Neural cell (in vitro differentiated cells): ENCODE measurements at regions not wholly inside any gene's neighbourhood (a gene's known extent, or its start where the extent isn't known, plus 50 kb on each side); places are given as distances from the start of the nearest gene placed in this dataset.

Experiments used
- H2AFZ ChIP-seq: fragments of 200-600, 300-800 bp; sonication (generic), shearing (Covaris generic); 2 replicates; pipeline ENCODE4 v1.6.0; 2014; ENCODE audit warnings: low read depth, mild to moderate bottlenecking, antibody characterized with exemption, low read length, moderate library complexity
- H3F3A ChIP-seq: fragments of 200-600 bp; shearing (Covaris generic); 2 replicates; pipeline ENCODE4 v1.6.1; 2016; ENCODE audit warnings: mild to moderate bottlenecking, moderate library complexity, mixed read lengths, antibody characterized with exemption, low read length; ENCODE audit not compliant: insufficient read depth, poor library complexity, severe bottlenecking
- H3K27ac ChIP-seq: fragments of 200-600, 300-800 bp; sonication (generic), shearing (Covaris generic); 2 replicates; pipeline ENCODE4 v1.5.1; 2014; ENCODE audit warnings: mild to moderate bottlenecking, low read length, moderate library complexity
- H3K27me3 ChIP-seq: fragments of 300-800, 200-600 bp; sonication (generic), shearing (Covaris generic); 2 replicates; pipeline ENCODE4 v1.6.0; 2014; ENCODE audit warnings: mild to moderate bottlenecking, low read depth, low read length, moderate library complexity; ENCODE audit not compliant: insufficient read depth
- H3K36me3 ChIP-seq: fragments of 300-800, 200-600 bp; sonication (generic), shearing (Covaris generic); 2 replicates; pipeline ENCODE4 v1.5.1; 2014; ENCODE audit warnings: mild to moderate bottlenecking, antibody characterized with exemption, low read length, moderate library complexity; ENCODE audit not compliant: insufficient read depth
- H3K4me2 ChIP-seq: fragments of 300-800, 200-600 bp; sonication (generic), shearing (Covaris generic); 2 replicates; pipeline ENCODE4 v1.6.0; 2014; ENCODE audit warnings: mild to moderate bottlenecking, low read length
- H3K4me3 ChIP-seq: fragments of 300-800, 200-600 bp; sonication (generic), shearing (Covaris generic); 2 replicates; pipeline ENCODE4 v1.5.1; 2014; ENCODE audit warnings: mild to moderate bottlenecking, low read length, moderate library complexity
- H3K79me2 ChIP-seq: fragments of 200-600 bp; shearing (Covaris generic); replicated peaks from 2 replicates; pipeline ENCODE4 v1.6.0; 2014; ENCODE audit warnings: mild to moderate bottlenecking, low read length, moderate library complexity; ENCODE audit not compliant: insufficient read depth
- H3K9ac ChIP-seq: fragments of 300-800, 200-600 bp; sonication (generic), shearing (Covaris generic); 2 replicates; pipeline ENCODE4 v1.6.1; 2016; ENCODE audit warnings: mild to moderate bottlenecking, low read length, mixed read lengths
- H3K9me2 ChIP-seq: fragments of 200-600 bp; shearing (Covaris generic); 2 replicates; pipeline ENCODE4 v1.6.1; 2016; ENCODE audit warnings: mild to moderate bottlenecking, low read length, mixed read lengths; ENCODE audit not compliant: insufficient read depth
- H3K9me3 ChIP-seq: fragments of 200-600, 300-800 bp; sonication (generic), shearing (Covaris generic); 2 replicates; pipeline ENCODE4 v1.6.1; 2016; ENCODE audit warnings: mild to moderate bottlenecking, mixed run types, low read length, moderate library complexity, mixed read lengths
- H4K20me1 ChIP-seq: fragments of 200-600 bp; shearing (Covaris generic); 2 replicates; pipeline ENCODE4 v1.6.1; 2016; ENCODE audit warnings: mild to moderate bottlenecking, mixed run types; ENCODE audit not compliant: insufficient read depth
- CTCF ChIP-seq: fragments of 450-650 bp; IDR thresholded peaks from 2 replicates; pipeline ENCODE4 v1.5.1; 2014; ENCODE audit warnings: antibody characterized with exemption, mild to moderate bottlenecking, moderate library complexity; ENCODE audit not compliant: poor library complexity, severe bottlenecking
- EP300 ChIP-seq: fragments of 450-650 bp; conservative IDR thresholded peaks from 2 replicates; pipeline ENCODE4 v1.6.1; 2014; ENCODE audit warnings: antibody characterized with exemption, mild to moderate bottlenecking, moderate library complexity; ENCODE audit not compliant: poor library complexity, severe bottlenecking
- EZH2 ChIP-seq: fragments of 200-600, 300-800 bp; shearing (Covaris generic), sonication (generic); IDR thresholded peaks from 2 replicates; pipeline ENCODE4 v1.6.1; 2014; ENCODE audit warnings: antibody characterized with exemption, low read length, borderline replicate concordance, mild to moderate bottlenecking; ENCODE audit not compliant: insufficient read depth, poor library complexity, severe bottlenecking
- MXI1 ChIP-seq: fragments of 450-650 bp; conservative IDR thresholded peaks from 2 replicates; pipeline ENCODE4 v1.6.1; 2014; ENCODE audit warnings: antibody characterized with exemption, mild to moderate bottlenecking; ENCODE audit not compliant: poor library complexity, severe bottlenecking
- POLR2AphosphoS5 ChIP-seq: IDR thresholded peaks from 2 replicates; pipeline ENCODE4 v1.6.1; 2012
- RAD21 ChIP-seq: fragments of 450-650 bp; conservative IDR thresholded peaks from 2 replicates; pipeline ENCODE4 v1.6.1; 2014; ENCODE audit warnings: antibody characterized with exemption, mild to moderate bottlenecking, moderate library complexity
- SMC3 ChIP-seq: fragments of 450-650 bp; conservative IDR thresholded peaks from 2 replicates; pipeline ENCODE4 v1.6.1; 2014; ENCODE audit warnings: antibody characterized with exemption, mild to moderate bottlenecking, moderate library complexity; ENCODE audit not compliant: poor library complexity
- TAF1 ChIP-seq: IDR thresholded peaks from 2 replicates; pipeline ENCODE4 v1.6.1; 2012; ENCODE audit warnings: low read depth
- TF ChIP-seq, protein P1 (sequence below): IDR thresholded peaks from 2 replicates; pipeline ENCODE4 v1.6.1; 2012; ENCODE audit warnings: borderline replicate concordance

- no peaks in the 10 kb centered on the region for H3K27me3 ChIP-seq
- H3K79me2 ChIP-seq, result no peaks in the 10 kb centered on the region
- H3K36me3 ChIP-seq, result no peaks in the 10 kb centered on the region
- TF ChIP-seq POLR2AphosphoS5 (no peak), RAD21 (no peak), SMC3 (no peak), EP300 (no peak), EZH2 (no peak), TAF1 (no peak), CTCF (no peak), MXI1 (no peak)
- TF ChIP-seq, protein P1, sequence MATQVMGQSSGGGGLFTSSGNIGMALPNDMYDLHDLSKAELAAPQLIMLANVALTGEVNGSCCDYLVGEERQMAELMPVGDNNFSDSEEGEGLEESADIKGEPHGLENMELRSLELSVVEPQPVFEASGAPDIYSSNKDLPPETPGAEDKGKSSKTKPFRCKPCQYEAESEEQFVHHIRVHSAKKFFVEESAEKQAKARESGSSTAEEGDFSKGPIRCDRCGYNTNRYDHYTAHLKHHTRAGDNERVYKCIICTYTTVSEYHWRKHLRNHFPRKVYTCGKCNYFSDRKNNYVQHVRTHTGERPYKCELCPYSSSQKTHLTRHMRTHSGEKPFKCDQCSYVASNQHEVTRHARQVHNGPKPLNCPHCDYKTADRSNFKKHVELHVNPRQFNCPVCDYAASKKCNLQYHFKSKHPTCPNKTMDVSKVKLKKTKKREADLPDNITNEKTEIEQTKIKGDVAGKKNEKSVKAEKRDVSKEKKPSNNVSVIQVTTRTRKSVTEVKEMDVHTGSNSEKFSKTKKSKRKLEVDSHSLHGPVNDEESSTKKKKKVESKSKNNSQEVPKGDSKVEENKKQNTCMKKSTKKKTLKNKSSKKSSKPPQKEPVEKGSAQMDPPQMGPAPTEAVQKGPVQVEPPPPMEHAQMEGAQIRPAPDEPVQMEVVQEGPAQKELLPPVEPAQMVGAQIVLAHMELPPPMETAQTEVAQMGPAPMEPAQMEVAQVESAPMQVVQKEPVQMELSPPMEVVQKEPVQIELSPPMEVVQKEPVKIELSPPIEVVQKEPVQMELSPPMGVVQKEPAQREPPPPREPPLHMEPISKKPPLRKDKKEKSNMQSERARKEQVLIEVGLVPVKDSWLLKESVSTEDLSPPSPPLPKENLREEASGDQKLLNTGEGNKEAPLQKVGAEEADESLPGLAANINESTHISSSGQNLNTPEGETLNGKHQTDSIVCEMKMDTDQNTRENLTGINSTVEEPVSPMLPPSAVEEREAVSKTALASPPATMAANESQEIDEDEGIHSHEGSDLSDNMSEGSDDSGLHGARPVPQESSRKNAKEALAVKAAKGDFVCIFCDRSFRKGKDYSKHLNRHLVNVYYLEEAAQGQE, result no peak
- H3K27ac ChIP-seq, result no peak overlapping the region
- no peak overlapping the region for H3K4me3 ChIP-seq
- no peaks in the 10 kb centered on the region for H4K20me1 ChIP-seq
- no peak overlapping the region for H3K4me2 ChIP-seq
- no peak overlapping the region for H3K9ac ChIP-seq
- no peaks in the 10 kb centered on the region for H3K9me2 ChIP-seq
- H3K9me3 ChIP-seq, result no peaks in the 10 kb centered on the region
- H3F3A ChIP-seq, result no peaks in the 10 kb centered on the region
- no peak overlapping the region for H2AFZ ChIP-seq
Measured at GRCh38 chr20:24370911-24371695, 98.3 kb upstream of the SYNDIG1 start.

- Histone ChIP-seq H3K9me3 (no peaks in the 10 kb centered on the region), H3K79me2 (no peaks in the 10 kb centered on the region), H3K27ac (no peak overlapping the region), H3F3A (no peaks in the 10 kb centered on the region), H4K20me1 (no peaks in the 10 kb centered on the region), H3K9me2 (no peaks in the 10 kb centered on the region), H3K27me3 (no peaks in the 10 kb centered on the region), H3K4me2 (no peak overlapping the region), H3K4me3 (no peak overlapping the region), H2AFZ (no peak overlapping the region), H3K36me3 (no peaks in the 10 kb centered on the region), H3K9ac (no peak overlapping the region)
- TF ChIP-seq EZH2 (no peak), RAD21 (no peak), POLR2AphosphoS5 (no peak), SMC3 (no peak), TAF1 (no peak), CTCF (no peak), EP300 (no peak), MXI1 (no peak)
- TF ChIP-seq, protein P1, result no peak
Measured at GRCh38 chr20:24370249-24370648, 99.2 kb upstream of the SYNDIG1 start.
